Left lobe of liver (tissue), 2 donors: ENCODE measurements at regions not wholly inside any gene's neighbourhood (a gene's known extent, or its start where the extent isn't known, plus 50 kb on each side); places are given as distances from the start of the nearest gene placed in this dataset.
"Not testable (repeated sequence)": the region's sequence is repeated elsewhere in the genome, so short reads cannot be mapped to it uniquely, and the experiment has no call there.

ENCODE experiments used
- ATAC-seq: fragments of 200-7000 bp; cut with Tn5 transposase; one replicate; pipeline ENCODE4 v1.9.1; 2020; ENCODE audit warnings: mild to moderate bottlenecking, moderate library complexity
- DNase-seq: peaks from one replicate; pipeline ENCODE4 v3.0.0-alpha.2; 2020; ENCODE audit warnings: low spot score
- donor health status: DM: no; HTN: no; CAD: no; lungs with moderate emphysema.
- donor health status: DM: no; HTN: yes; CAD: no.

- no peak for ATAC-seq
Observed at GRCh38 chr20:22101606-22102005, 396.1 kb downstream of the PAX1 start.

GRCh38 chr20:22100686-22101085, 395.2 kb downstream of the PAX1 start:
- no peak for ATAC-seq
- no peak for DNase-seq

More at GRCh38 chr20:22101606-22102005, 396.1 kb downstream of the PAX1 start:
- no peak for DNase-seq

DNA sequence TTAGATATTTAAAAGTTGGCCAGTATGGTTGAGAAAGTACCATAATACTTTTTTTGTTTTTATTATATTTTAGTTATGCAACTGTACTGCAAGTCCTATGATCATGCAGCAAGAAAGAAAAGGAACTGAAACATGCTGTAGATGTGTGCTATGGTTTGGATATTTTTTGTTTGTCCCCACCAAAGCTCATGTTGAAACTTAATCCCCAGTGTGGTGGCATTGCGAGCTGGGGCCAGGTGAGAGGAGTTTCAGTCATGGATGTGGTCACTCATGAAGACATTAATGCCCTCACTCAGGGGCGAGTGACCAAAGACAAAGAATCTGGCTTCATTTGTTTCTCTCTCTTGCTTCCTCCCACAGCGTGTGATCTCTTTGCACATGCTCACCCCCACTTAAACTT, 393.9 kb downstream of the PAX1 start:
- ATAC-seq (no peak), DNase-seq (no peak)

DNA sequence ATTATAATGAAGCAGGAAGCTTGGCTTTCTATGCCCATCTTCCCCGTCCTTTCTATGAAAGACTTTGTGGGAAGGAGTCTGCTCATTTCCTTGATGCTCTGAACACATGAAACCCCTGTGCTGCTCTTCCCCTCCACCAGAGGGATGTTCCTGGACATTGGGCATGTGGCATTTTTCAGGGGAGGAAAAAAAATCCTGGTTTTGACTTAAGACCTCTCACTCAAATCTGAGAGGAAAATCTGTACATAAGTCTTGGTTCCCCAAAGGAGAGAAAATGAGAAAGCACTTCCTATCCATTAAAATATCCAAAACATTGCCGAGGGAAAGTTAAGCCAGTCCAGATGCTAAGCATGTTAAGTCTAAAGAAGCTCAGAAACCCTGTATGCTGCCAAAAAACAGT, 393.0 kb downstream of the PAX1 start:
- no peak for DNase-seq

DNA sequence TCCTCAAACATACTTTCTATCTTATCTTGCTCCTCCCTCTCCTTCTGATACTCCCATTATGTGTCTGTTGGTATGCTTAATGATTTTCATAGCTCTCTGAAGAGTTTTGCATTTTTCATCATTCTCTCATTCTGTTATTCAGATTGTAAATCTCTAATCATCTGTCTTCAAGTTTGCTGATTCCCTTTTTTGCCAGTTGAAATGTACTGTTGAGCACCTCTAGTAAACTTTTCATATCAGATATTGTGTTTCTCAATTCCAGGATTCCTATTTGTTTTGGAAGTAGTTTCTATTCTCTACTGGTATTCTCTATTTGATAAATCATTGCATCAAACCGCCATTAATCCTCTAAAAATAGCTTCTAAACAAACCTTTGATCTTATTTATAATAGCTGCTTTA, 387.7 kb downstream of the PAX1 start:
- ATAC-seq, result no peak
- no peak for DNase-seq

More for the DNA sequence above, 393.0 kb downstream of the PAX1 start:
- no peak for ATAC-seq

GRCh38 chr20:22088882-22089281, 383.4 kb downstream of the PAX1 start:
- ATAC-seq, result no peak
- no peak for DNase-seq

GRCh38 chr20:22080985-22081384, 375.5 kb downstream of the PAX1 start:
- DNase-seq (no peak), ATAC-seq (no peak)

- ATAC-seq, result no peak
- DNase-seq, result no peak
Observed at GRCh38 chr20:22074635-22075034, 369.2 kb downstream of the PAX1 start.

- DNase-seq (no peak), ATAC-seq (no peak)
Observed at GRCh38 chr20:22071841-22072240, 366.4 kb downstream of the PAX1 start.

DNA sequence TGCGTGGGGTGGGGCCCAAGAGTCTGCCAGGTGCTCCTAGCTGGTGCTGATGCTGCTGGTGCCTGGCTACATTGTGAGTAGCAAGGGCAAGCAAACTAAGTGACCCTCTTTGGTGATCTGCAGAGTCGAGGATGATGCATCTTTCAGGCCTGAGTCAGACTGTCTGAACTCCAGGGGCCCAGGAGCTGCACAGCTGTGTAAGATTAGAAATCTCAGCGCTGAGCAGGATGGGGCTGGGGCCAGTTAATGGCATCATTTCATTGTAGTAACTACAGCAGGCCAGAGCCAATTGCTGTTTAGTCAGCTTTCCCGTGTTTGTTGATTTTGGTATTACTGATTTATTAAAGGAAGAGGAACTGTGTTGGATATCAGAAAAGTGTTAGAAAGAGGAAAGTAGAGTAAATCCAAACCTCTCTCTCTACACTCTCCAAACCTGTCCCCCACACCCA, 365.2 kb downstream of the PAX1 start:
- DNase-seq (no peak), ATAC-seq (no peak)

- no peak for ATAC-seq
- DNase-seq, result no peak
Observed at GRCh38 chr20:22063753-22064152, 358.3 kb downstream of the PAX1 start.

DNA sequence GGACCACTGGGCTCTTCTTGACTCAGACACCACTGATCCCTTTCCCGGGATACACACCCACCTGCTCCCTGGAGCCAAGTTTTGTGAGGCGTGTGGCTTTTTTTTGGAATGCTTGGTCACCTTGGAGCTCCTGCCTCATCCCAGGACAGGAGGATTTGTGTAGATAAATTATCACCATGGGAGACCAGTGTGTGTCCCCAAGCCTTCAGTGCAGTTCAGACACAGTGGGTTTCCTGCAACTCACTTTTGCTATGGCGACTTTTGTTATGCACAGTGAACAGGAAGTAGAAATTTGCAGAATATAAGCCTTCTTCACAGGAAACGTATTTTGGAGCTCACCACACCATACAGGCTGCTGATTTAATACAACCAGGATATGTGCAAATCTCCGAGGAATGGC, 357.4 kb downstream of the PAX1 start:
- DNase-seq (no peak), ATAC-seq (no peak)

DNA sequence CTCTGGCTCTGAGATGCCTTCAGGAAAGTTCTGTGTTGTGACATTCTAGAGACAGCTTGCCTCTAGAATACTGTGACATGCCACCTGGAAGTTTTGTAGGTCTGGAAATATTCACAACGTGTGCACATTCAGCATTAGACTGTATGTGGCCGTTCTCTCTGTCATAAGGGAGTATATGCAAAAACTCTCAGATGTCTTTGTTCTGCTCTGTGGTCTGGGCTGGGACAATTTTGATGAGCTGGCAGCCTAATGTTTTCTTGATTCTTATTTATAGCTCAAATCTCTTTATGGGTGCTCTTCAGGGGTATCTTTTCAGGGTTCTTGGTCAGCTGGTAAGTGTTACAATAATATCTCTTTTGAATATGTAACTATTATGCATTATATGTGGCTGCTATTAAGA, 355.1 kb downstream of the PAX1 start:
- DNase-seq (no peak), ATAC-seq (no peak)

DNA sequence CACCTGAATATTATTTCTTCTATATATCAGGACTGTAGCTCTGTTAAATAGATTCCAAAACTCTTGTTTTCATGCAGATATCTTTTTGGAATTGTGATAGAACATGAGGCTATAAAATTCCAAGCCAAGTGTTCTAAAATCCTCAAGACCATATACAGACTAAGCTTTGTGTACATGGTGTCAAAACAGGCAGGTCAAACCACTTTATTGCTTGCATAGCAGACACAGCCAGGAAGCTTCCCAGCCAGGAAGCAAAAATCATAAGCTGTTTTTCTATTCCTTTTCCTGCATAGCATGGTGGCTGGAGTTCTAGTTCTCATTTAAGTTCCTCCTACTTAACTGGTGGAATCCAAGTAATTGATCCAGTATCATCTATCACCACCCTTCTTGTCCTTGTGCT, 353.3 kb downstream of the PAX1 start:
- no peak for DNase-seq
- no peak for ATAC-seq

DNA sequence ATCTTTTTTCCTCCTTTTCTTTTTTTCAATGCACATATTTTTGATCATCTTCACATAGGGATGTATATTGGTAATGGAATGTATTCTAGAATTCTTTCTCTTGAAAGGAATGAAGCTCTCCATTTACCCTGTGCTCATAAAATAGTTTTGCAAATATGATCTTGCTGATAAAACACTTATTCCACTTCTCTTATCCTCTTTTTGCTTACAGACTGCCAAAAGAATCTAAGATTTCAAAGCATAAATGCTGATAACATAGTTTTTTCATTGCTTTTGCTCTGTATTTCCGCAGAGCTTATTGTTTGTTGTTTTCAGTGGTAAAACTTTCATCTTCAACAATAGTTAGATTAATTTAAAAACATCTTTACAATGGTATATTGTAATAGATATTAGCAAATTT, 350.5 kb downstream of the PAX1 start:
- ATAC-seq, result no peak
- no peak for DNase-seq

- ATAC-seq, result no peak
Observed at GRCh38 chr20:22052025-22052650, 346.7 kb downstream of the PAX1 start.

GRCh38 chr20:22045956-22046507, 340.6 kb downstream of the PAX1 start:
- not testable (repeated sequence) for DNase-seq, ATAC-seq

More at GRCh38 chr20:22052025-22052650, 346.7 kb downstream of the PAX1 start:
- DNase-seq, result no peak

DNA sequence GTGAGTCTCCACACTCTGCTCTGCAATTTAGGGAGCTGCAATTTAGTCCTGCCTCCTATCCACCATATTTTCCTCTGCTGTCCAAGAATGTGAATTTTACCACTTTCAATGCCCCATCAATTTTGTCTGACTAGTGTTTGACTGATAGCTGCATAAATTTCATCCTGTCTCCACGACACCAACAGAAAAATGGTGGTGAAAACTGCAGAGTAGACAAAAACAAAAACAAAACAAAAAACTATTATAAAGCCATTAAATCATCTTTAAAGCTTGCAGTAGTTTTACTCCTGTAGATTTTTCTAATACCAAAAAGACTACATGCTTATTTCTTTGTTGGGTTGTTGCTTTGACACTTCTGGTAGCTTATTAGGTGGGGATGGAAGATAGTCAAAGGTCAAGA, 322.0 kb downstream of the PAX1 start:
- no peak for DNase-seq
- no peak for ATAC-seq

DNA sequence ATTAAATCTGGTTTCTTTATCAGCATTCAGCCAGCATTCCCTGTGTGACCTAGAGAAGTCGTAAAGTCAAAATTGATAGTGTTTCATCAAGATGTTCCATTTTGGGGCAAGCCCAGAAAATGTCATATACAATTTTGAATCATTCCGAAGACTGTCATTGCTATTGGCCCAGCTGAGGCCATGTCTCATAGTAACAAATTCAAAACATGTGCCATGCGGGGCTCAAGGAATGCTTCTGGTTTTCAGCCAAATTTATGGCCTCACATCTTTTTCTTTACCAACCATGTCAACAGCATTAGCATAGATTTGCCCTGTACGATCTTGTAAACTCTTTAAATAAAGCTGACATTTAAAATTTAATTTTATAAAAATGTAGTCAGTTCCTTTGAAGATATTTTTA, 314.7 kb downstream of the PAX1 start:
- DNase-seq, result no peak
- no peak for ATAC-seq

DNA sequence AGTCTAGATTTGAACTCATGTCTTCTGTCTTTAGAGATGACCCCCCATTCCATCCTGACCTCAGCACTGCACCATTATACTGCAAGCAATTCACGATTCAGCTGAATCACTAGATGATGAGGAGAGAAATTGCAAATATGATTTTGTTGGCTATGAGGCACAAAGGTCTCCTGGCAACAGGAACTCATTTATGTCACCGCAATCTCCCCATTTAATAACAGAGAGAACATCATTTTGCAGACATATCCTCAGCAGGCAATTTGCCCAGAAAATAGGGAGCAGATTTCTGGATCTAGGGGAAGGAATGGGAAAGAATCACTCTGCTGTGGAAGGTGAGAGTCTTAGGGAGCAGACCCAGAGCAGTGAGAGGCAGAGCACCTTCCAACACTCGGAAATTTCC, 303.0 kb downstream of the PAX1 start:
- no peak for ATAC-seq
- no peak for DNase-seq

DNA sequence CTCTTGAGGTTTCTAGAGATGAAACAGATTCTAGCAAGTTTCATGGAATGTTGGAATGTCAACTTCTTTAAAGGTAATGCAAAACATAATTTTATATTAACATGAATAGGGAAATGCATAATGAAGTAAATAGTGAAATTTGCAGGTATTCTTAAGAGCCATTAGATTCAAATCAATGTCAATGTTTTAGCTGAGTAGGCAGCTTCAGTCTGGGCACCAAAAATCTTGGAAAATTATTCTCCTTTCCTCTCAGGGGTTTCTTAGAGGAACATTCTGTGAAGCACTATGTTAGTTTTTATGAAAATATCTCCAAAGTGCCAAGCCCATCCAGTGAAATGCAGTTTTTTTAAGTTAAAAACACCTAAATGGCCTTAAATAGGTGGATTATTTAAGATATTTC, 300.8 kb downstream of the PAX1 start:
- DNase-seq, result no peak
- ATAC-seq, result no peak

DNA sequence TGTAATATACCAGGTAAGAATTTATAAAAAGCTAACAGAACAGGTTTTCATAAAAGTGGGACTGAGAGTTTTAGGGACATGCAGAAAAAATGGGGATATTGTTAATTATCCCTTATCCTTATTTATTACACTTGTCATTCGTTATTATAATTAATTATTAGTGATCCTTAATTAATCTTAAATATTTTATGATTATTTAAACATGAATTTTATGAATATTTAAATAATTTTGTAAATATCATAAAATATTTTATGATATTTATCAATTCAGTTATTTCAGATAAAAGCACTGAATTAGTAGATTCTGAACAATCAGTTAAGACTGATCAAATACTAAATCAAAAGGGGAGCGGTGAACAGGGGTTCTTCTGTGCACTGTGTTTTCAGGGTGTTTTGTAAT, 300.1 kb downstream of the PAX1 start:
- no peak for DNase-seq
- no peak for ATAC-seq

DNA sequence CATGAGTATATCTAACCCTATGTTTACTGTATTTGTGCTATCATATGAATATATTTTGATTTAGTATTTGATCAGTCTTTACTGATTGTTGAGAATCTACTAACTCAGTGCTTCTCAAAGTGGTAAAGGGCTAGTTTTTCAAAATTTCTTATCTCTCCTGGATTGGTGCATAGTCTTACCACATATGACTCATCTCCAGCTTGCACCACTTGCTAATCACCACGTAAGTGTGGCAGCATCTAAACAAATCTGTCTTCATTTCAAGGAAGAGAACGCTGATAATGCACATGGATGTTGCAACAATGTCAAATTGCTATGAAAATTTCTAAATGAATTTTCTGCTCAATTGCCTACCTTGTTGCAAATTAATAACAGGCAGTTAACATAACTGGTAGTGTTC, 299.5 kb downstream of the PAX1 start:
- ATAC-seq, result no peak
- DNase-seq, result no peak
